ENCODE measurements at regions not wholly inside any gene's neighbourhood (a gene's known extent, or its start where the extent isn't known, plus 50 kb on each side); places are given as distances from the start of the nearest gene placed in this dataset.
"Not testable (repeated sequence)": the region's sequence is repeated elsewhere in the genome, so short reads cannot be mapped to it uniquely, and the experiment has no call there.

DNA sequence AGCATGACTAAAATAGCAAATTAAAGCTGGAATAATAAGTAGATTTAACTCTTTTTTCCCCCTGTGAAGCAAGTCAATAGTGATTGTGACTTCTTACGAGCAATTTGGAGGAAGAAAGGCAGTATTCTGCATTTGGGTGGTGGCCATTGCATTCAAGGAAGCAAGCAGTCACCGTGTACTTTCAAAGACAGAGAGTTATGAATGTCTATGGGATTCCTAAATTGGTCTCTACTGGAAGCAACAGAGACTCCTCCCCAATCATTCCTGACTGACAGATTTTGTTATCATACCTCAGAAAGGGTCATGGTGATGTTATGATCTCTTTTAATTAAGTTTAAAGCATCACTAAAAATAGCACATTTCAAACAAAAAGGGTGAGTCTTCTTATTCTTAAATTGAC, 287.2 kb upstream of the KITLG start:
- no peak for DNase-seq (ENCODE audit: low read depth in 4 of 4, low spot score in 3 of 4)

DNA sequence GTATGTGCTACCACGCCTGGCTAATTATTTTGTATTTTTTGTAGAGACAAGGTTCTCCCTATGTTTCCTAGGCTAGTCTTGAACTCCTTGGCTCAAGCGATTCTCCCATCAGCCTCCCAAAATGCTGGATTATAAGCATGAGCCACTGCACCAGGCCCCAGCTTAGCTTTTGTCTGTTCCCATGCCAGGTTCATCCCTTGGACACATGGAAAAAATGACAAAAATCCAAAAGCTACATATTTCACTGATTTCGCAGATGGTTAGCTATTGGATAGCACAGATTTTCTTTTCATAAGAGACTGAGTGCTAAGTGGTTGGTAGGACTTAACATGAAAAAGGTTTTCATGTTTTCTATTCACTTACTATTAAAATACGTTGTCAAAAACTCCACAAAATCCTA, 286.6 kb upstream of the KITLG start:
- no peak for DNase-seq (ENCODE audit: low read depth in 4 of 4, low spot score in 3 of 4)

- DNase-seq (ENCODE audit: low read depth in 4 of 4, low spot score in 3 of 4), result no peak
Measured at GRCh38 chr12:88865537-88865936, 285.3 kb upstream of the KITLG start.

- no peak for DNase-seq (ENCODE audit: low read depth in 4 of 4, low spot score in 3 of 4)
Measured at GRCh38 chr12:88860851-88861250, 280.6 kb upstream of the KITLG start.

DNA sequence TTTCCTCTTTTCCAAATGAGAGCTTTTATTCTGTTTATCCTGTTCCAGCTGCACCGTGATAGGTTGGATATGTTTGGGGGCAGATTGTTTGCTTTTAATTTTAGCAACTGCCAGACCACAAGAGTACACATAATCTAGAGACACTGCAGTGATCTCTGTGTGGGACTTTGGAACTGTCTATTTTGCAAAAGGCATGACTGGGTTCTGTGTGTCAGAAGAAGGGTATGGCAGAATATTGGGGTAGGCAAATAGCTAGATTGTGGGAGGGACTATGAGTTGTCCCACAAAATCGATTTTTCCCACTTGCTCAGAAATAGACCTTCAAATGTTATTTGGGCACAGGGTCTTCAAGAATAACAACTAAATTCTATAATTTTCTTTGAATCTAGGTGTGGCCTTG, 275.9 kb upstream of the KITLG start:
- DNase-seq (ENCODE audit: low read depth in 4 of 4, low spot score in 3 of 4), result no peak

- no peak for DNase-seq (ENCODE audit: low read depth in 4 of 4, low spot score in 3 of 4)
Measured at GRCh38 chr12:88855301-88855700, 275.0 kb upstream of the KITLG start.

DNA sequence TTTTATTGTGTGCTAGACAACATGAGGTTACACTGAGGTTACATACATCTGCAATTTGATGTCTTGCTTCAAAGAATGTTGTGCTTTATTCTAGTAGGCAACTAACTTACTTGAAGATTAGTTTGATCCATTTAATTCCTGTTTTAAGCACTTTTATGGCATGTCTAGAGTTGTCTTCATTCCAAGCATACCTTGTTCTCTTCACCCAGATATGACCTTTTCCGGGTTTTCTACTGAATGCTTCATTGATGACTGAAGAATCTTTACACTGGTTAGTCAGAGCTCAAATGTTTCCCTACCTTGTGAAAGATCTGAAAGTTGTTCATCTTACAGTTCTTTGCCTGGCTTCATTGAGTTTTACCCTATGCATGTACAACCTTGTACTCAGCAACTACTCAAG, 274.0 kb upstream of the KITLG start:
- no peak for DNase-seq (ENCODE audit: low read depth in 4 of 4, low spot score in 3 of 4)

GRCh38 chr12:88847246-88847645, 267.0 kb upstream of the KITLG start:
- not testable (repeated sequence) for DNase-seq (ENCODE audit: low read depth in 4 of 4, low spot score in 3 of 4)

DNA sequence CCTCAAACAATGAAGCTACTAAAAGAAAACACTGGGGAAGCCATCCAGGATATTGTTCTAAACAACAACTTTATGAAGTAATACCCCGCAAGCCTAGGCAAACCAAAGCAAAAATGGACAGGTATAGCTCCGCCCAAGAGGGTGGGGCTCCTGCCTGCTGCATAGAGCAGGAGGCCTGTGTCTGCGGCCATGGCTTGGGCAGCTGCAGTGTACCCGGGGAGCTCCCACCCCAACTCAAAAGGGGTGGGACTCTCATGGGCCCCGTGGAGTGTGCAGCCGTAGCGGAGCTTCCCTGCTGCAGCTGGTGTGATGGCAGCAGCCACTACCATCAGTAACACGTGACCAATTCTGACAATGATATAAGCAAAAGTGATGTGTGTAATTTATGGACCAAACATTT, 264.2 kb upstream of the KITLG start:
- no peak for DNase-seq (ENCODE audit: low read depth in 4 of 4, low spot score in 3 of 4)

- no peak for DNase-seq (ENCODE audit: low read depth in 4 of 4, low spot score in 3 of 4)
Measured at GRCh38 chr12:88842314-88842713, 262.0 kb upstream of the KITLG start.

GRCh38 chr12:88839486-88839885, 259.2 kb upstream of the KITLG start:
- DNase-seq (ENCODE audit: low read depth in 4 of 4, low spot score in 3 of 4), result no peak

- no peak for DNase-seq (ENCODE audit: low read depth in 4 of 4, low spot score in 3 of 4)
Measured at GRCh38 chr12:88836156-88836555, 255.9 kb upstream of the KITLG start.

- DNase-seq (ENCODE audit: low read depth in 4 of 4, low spot score in 3 of 4), result no peak
Measured at GRCh38 chr12:88834226-88834625, 254.0 kb upstream of the KITLG start.

DNA sequence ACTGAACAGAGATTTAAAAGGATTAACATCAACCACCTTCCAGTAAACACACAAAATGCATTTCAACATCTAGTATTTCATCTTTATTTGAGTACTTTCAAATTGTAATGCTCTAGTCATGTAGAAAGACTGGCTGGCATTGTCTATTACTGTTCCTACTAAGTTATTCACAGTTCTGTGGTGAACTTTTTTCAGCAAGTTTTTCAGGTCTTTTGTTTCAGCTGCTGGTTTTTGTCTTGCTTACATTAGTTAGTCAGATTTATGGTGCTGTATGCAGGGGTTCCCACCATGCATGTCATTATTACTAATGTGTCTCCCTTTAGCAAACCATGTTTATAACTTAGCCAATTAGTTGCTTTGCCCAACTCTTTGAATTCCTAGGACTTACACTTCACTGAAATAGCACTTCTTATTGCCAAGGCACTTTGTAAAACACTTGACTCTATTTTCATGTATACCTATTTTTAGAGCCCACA, 253.4 kb upstream of the KITLG start:
- DNase-seq (ENCODE audit: low read depth in 4 of 4, low spot score in 3 of 4), result no peak

DNA sequence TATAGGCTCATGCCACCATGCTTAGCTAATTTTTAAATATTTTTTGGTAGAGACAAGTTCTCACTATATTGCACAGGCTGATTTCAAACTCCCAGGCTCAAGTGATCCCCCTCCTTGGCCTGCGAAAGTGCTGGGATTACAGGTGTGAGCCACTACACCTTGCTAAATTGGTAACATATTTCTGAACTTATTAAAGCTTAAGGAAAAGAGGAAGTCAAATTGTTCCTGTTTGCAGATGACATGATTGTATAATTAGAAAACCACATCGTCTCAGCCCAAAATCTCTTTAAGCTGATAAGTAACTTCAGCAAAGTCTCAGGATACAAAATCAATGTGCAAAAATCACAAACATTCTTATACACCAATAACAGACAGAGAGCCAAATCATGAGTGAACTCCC, 248.3 kb upstream of the KITLG start:
- not testable (repeated sequence) for DNase-seq (ENCODE audit: low read depth in 4 of 4, low spot score in 3 of 4)

DNA sequence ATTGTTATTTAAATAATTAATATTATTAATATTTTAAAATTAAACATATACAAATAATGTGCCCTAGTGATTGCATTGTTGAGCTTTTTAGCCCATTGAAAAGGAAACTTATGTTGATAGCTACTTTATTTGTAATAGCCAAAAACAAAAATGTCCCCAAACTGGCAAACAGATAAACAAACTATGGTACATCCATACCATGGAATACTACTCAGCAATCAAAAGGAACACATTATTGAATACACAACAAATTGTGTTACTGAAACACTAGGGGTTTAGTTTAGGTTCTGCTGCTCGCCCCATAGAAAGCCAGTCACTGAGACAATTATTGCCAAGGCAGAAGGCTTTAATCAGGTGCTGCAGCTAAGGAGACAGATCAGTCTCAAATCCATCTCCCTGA, 239.7 kb upstream of the KITLG start:
- no peak for DNase-seq (ENCODE audit: low read depth in 4 of 4, low spot score in 3 of 4)

DNA sequence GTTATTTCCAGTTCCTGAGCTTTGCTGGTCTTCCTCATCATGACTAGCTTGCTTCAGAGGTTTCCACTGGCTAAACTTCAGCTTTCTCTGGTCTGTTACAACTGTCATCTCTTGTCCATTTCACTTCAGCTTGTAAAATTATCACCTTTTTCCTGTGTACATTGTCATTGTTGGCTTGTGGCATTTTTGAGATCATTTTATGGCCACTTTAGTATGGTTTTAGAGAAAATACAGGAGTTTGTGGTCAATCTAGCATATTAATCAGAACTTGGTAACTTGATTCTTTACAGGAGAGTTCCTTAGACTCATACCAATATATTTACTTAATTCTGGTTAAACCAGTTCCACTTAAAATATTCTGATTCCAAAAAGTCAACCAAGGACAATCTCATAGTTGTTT, 235.9 kb upstream of the KITLG start:
- peak in 1 of 4 donors; percentile 1 for DNase-seq (ENCODE audit: low read depth in 4 of 4, low spot score in 3 of 4)

GRCh38 chr12:88814779-88815178, 234.5 kb upstream of the KITLG start:
- no peak for DNase-seq (ENCODE audit: low read depth in 4 of 4, low spot score in 3 of 4)

- DNase-seq (ENCODE audit: low read depth in 4 of 4, low spot score in 3 of 4), result no peak
Measured at GRCh38 chr12:88812610-88813009, 232.3 kb upstream of the KITLG start.

GRCh38 chr12:88810806-88811205, 230.5 kb upstream of the KITLG start:
- no peak for DNase-seq (ENCODE audit: low read depth in 4 of 4, low spot score in 3 of 4)

GRCh38 chr12:88809841-88810240, 229.6 kb upstream of the KITLG start:
- DNase-seq (ENCODE audit: low read depth in 4 of 4, low spot score in 3 of 4), result not testable (repeated sequence)

- no peak for DNase-seq (ENCODE audit: low read depth in 4 of 4, low spot score in 3 of 4)
Measured at GRCh38 chr12:88805692-88806091, 225.4 kb upstream of the KITLG start.

- no peak for DNase-seq (ENCODE audit: low read depth in 4 of 4, low spot score in 3 of 4)
Measured at GRCh38 chr12:88805286-88805685, 225.0 kb upstream of the KITLG start.
